HepG2 (cell line): ENCODE measurements at regions not wholly inside any gene's neighbourhood (a gene's known extent, or its start where the extent isn't known, plus 50 kb on each side); places are given as distances from the start of the nearest gene placed in this dataset.

Experiments
- ATAC-seq: fragments of 200-7000 bp; cut with Tn5 transposase; 3 replicates; pipeline ENCODE4 v1.9.1; 2020; ENCODE audit warnings: mild to moderate bottlenecking, moderate library complexity
- BruUV-seq: library from RNA; stranded (reverse); fragments of 400-500 nt; replicated peaks from 2 replicates; lab custom pipeline; 2021; lab: Mats Ljungman, UMichigan
- CTCF ChIA-PET: fragments of 300-600 bp; formaldehyde crosslinking; extraction: SDS; loops from one replicate; lab custom pipeline; 2021; ENCODE audit warnings: low total read pairs, inconsistent platforms, low intra/inter-chr PET ratio; lab: Yijun Ruan, JAX
- POLR2A ChIA-PET: fragments of 350-600 bp; sonication (Branson Sonifier 250); formaldehyde crosslinking; loops from one replicate; lab custom pipeline; 2020; ENCODE audit warnings: antibody characterized with exemption, inconsistent platforms; lab: Yijun Ruan, JAX
- DNase-seq: peaks from one replicate; pipeline ENCODE4 v3.0.0-alpha.2; 2015; ENCODE audit warnings: low spot score
- FAIRE-seq: peaks from 3 replicates; lab custom pipeline; 2011; peaks lifted over from hg19 to GRCh38; lab: Jason Lieb, UNC
- H2AFZ ChIP-seq: one replicate; pipeline ENCODE4 v1.6.1; 2011; ENCODE audit warnings: low read length, inconsistent platforms
- H3K27ac ChIP-seq: fragments of 300-600 bp; 3 replicates; pipeline ENCODE4 v1.8.0; 2011; ENCODE audit warnings: mixed run types, mild to moderate bottlenecking, mixed read lengths, low read length, inconsistent platforms; ENCODE audit not compliant: insufficient read depth; ENCODE audit errors: extremely low read length
- H3K27me3 ChIP-seq, 2 experiments: fragments of 200-600 bp in 1 of 2; 2 replicates in 1 of 2; 3 replicates in 1 of 2; pipeline versions ENCODE4 v1.6.0 to v1.8.0; 2011; ENCODE audit warnings: low read length in 2 of 2, mild to moderate bottlenecking in 2 of 2, moderate library complexity in 2 of 2, inconsistent platforms in 1 of 2; ENCODE audit not compliant: insufficient read depth in 2 of 2, control insufficient read depth in 1 of 2
- H3K36me3 ChIP-seq, 2 experiments: fragments of 200-600 bp in 1 of 2; replicated peaks in 1 of 2; 2 replicates in 1 of 2; 3 replicates in 1 of 2; pipeline versions ENCODE4 v1.5.1 to v1.8.0; 2011; ENCODE audit warnings: low read length in 2 of 2, inconsistent platforms in 1 of 2; ENCODE audit not compliant: insufficient read depth in 2 of 2, control insufficient read depth in 1 of 2
- H3K4me1 ChIP-seq: 2 replicates; pipeline ENCODE4 v1.5.1; 2012; ENCODE audit warnings: low read length, inconsistent platforms; ENCODE audit not compliant: insufficient read depth
- H3K4me2 ChIP-seq: 2 replicates; pipeline ENCODE4 v1.6.0; 2011; ENCODE audit warnings: low read depth, low read length, inconsistent platforms
- H3K4me3 ChIP-seq, 3 experiments: fragments of 200-600 bp in 1 of 3; sonication (generic), shearing (Covaris generic) in 1 of 3; replicated peaks in 1 of 3; 2 replicates each; pipeline ENCODE4 v1.5.1; 2011 to 2016; ENCODE audit warnings: low read length in 3 of 3, inconsistent platforms in 2 of 3, low read depth in 2 of 3, mild to moderate bottlenecking in 2 of 3, control low read depth in 1 of 3, mixed read lengths in 1 of 3; ENCODE audit not compliant: insufficient read depth in 1 of 3
- H3K79me2 ChIP-seq: one replicate; pipeline ENCODE4 v1.6.1; 2011; ENCODE audit warnings: low read length, inconsistent platforms; ENCODE audit not compliant: insufficient read depth
- H3K9ac ChIP-seq: 2 replicates; pipeline ENCODE4 v1.6.0; 2011; ENCODE audit warnings: mild to moderate bottlenecking, low read depth, low read length, inconsistent platforms; ENCODE audit not compliant: insufficient read depth
- H3K9me3 ChIP-seq: 2 replicates; pipeline ENCODE4 v1.5.1; 2012; ENCODE audit warnings: mild to moderate bottlenecking, low read length
- H4K20me1 ChIP-seq: 2 replicates; pipeline ENCODE4 v1.6.0; 2011; ENCODE audit warnings: inconsistent platforms, mild to moderate bottlenecking, low read length, moderate library complexity; ENCODE audit not compliant: insufficient read depth
- BCL6 ChIP-seq: IDR thresholded peaks from 2 replicates; pipeline ENCODE4 v1.6.1; 2016; ENCODE audit warnings: missing genetic modification reagents, missing compliant biosample characterization
- DZIP1 ChIP-seq: sonication (generic); formaldehyde crosslinking; IDR thresholded peaks from 2 replicates; pipeline ENCODE4 v1.5.0; 2020; ENCODE audit warnings: mild to moderate bottlenecking, missing genetic modification reagents
- HMG20A ChIP-seq: IDR thresholded peaks from 2 replicates; pipeline ENCODE4 v1.6.1; 2016; ENCODE audit warnings: borderline replicate concordance
- NBN ChIP-seq: fragments of 450-650 bp; conservative IDR thresholded peaks from 2 replicates; pipeline ENCODE4 v1.6.1; 2017
- SIN3A ChIP-seq: IDR thresholded peaks from 2 replicates; pipeline ENCODE4 v1.6.1; 2011; ENCODE audit warnings: low read depth, mild to moderate bottlenecking, control low read depth, low read length, borderline replicate concordance
- ZBED4 ChIP-seq: sonication (generic); formaldehyde crosslinking; IDR thresholded peaks from 2 replicates; pipeline ENCODE4 v1.4.0; 2020; ENCODE audit warnings: missing genetic modification reagents, borderline replicate concordance
- ZNF552 ChIP-seq: sonication (generic); formaldehyde crosslinking; IDR thresholded peaks from 2 replicates; pipeline ENCODE4 v1.9.0; 2022; ENCODE audit warnings: missing genetic modification reagents, mild to moderate bottlenecking, borderline replicate concordance
- ZSCAN31 ChIP-seq: sonication (generic); formaldehyde crosslinking; IDR thresholded peaks from 2 replicates; pipeline ENCODE4 v1.5.0; 2020; ENCODE audit warnings: low read depth, mild to moderate bottlenecking, missing genetic modification reagents
- WGBS: methylation state at CpG from one replicate; pipeline ENCODE4 v1.1.6; 2017; ENCODE audit warnings: low lambda C conversion rate; 5-methylcytosine and 5-hydroxymethylcytosine counted together
- in situ Hi-C: cut with HindIII; loops from 2 replicates; pipeline ENCODE4 v1.10.0; 2017; ENCODE audit warnings: low pct_unique_long_range_greater_than_20kb; ENCODE audit not compliant: extremely low pct_ligation_motif_present
- intact Hi-C: fragments of 100-400 bp; cut with micrococcal nuclease; formaldehyde crosslinking; loops from one replicate; pipeline ENCODE4 v1.10.0; 2022; ENCODE audit not compliant: unreplicated experiment

GRCh38 chr11:122423886-122424285 is 231.6 kb upstream of the UBASH3B start:
- Histone ChIP-seq H3K4me3 (no peak overlapping the region), H4K20me1 (no peaks in the 10 kb centered on the region), H3K36me3 (no peaks in the 10 kb centered on the region), H3K4me1 (no peaks in the 10 kb centered on the region), H3K9ac (no peak overlapping the region), H3K27ac (no peak overlapping the region), H2AFZ (no peak overlapping the region), H3K27me3 (no peaks in the 10 kb centered on the region), H3K9me3 (no peaks in the 10 kb centered on the region), H3K4me2 (no peak overlapping the region), H3K79me2 (no peaks in the 10 kb centered on the region)
- WGBS = 22% methylated on average over 3 of the region's 3 CpGs
- no TSS peak for BruUV-seq
- intact Hi-C loops (no loop called here), in situ Hi-C loops (no loop called here)
- DNase-seq = no peak
- ATAC-seq = no peak
- no peak for FAIRE-seq
- ChIA-PET CTCF (no interaction called here), POLR2A (no interaction called here)
- TF ChIP-seq ZSCAN31 (CRISPR knock-in tag) = no peak
- TF ChIP-seq SIN3A = no peak
- no peak for TF ChIP-seq HMG20A (CRISPR knock-in tag)
- no peak for TF ChIP-seq ZNF552 (CRISPR knock-in tag)
- no peak for TF ChIP-seq DZIP1 (CRISPR knock-in tag)
- no peak for TF ChIP-seq NBN
- no peak for TF ChIP-seq ZBED4 (CRISPR knock-in tag)
- TF ChIP-seq BCL6 (CRISPR knock-in tag) = no peak
